HG02970 (cell line): ENCODE measurements at regions not wholly inside any gene's neighbourhood (a gene's known extent, or its start where the extent isn't known, plus 50 kb on each side); places are given as distances from the start of the nearest gene placed in this dataset.
"Not testable (repeated sequence)": the region's sequence is repeated elsewhere in the genome, so short reads cannot be mapped to it uniquely, and the experiment has no call there.

Source experiments
- ATAC-seq: cut with Tn5 transposase; IDR thresholded peaks from one replicate; pipeline ENCODE4 v1.9.1; 2021; ENCODE audit warnings: mild to moderate bottlenecking, moderate library complexity, moderate number of reproducible peaks; ENCODE audit not compliant: unreplicated experiment, low FRiP score

DNA sequence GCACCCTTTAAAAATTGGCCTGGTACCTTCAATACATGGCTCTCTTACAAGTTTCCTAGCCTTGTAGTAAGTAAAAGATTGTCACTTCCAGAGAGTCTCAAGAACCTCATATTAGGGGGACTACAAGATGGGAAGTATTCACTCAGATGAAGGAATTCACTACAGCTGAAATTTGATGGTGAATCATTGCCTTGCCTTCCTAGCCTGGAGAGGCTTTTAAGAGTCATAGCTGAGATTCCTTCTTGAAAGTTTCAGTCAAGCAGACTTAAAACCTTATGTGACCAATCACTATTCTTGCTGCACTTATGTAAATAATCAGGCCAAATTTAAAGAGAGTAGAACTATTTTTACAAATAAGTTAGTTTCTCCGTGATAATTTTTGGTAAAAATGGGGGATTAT is 451.6 kb downstream of the TRHDE start:
- no peak for ATAC-seq

DNA sequence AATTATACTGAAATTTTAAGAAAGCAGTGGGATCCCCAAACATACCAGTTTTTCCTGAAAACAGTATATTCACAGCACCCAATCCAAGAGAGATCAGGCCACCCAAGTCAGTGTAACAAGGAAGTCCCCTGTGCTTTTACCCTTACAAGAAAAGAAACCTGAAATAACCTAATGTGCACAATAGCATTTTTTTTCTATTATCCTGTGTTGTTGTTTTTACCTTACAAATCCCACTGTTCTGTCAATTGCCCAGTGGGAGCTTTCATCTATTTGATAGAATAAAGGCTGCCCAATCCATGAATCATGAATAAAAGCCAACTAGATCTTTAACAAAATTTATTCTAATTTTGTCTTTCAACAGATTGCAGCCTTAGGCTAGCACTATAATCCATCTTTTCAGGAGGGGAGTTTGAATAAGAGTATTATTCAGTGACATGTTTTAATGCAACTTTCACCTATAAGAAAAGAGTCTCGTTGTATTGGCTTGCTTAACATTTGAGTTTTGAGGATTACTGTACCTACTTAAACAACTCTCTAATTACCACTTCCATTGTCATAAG is 457.4 kb downstream of the TRHDE start:
- ATAC-seq: no peak

DNA sequence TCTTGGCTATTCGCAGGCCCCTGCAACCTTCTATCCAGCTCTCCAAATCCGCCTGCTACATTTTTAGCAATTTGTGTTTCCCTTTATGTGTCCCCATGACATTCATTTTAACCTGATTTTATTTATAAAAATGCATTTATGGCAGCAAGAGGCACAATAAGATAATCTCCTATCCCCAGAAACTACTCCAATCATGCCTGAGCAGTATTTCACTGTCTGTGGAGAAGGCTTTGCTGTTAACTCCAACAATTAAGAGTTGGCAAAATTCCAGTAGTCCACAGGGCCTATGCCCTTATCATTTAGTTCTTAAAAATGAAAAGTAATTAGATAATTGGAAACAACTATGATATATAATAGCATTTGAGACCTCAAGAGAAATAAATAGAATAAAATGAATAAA is 462.4 kb downstream of the TRHDE start:
- no peak for ATAC-seq

DNA sequence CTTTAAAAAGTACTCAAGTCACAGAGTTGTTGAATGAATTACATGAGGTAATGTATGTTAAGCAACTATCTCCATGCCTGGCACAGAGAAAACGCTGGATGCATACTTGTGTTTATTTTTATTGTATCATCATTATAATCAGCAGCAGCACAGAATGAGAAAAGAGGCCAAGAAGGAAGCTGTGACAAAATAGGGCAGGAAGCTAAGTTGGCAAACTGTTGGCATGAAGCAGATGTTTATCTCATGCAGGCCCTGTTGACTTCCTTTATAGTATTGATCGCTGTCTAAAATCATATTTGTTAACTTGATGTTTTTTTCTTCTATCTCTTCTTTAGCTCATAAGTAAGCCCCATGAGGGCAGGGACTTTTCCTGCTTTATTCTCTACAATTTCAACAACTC is 466.6 kb downstream of the TRHDE start:
- no peak for ATAC-seq

DNA sequence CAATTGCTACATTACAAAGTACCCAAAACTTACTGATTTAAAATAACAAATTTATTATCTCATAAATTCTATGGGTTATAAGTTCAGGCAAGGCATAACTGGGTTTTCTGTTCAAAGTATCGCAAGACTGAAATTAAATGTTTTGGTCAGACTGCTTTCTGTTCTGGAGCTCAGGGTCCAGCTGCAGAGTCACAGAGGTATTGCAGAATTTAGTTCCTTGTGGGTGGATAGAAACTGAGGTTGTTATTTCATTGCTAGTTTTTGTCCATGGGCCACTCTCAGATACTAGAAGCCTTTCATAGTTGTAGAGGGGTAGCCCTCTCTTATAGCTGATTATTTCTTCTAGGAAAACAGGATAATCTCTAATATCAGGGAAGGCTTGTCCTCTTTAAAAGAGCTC is 467.9 kb downstream of the TRHDE start:
- ATAC-seq: no peak

DNA sequence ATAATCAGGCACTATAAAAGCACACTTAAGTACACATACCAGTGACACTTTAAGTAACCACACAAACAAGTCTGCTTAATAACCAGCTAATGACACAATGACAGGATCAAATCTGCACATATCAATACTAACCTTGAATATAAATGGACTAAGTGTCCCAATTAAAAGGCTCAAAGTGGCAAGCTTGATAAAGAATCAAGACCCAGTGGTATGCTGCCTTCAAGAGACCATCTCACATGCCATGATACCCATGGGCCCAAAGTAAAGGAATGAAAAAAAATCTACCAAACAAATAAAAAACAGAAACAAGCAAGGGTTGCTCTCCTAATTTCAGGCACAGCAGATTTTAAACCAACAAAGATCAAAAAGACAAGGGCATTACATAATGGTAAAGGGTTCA is 470.4 kb downstream of the TRHDE start:
- ATAC-seq: no peak

DNA sequence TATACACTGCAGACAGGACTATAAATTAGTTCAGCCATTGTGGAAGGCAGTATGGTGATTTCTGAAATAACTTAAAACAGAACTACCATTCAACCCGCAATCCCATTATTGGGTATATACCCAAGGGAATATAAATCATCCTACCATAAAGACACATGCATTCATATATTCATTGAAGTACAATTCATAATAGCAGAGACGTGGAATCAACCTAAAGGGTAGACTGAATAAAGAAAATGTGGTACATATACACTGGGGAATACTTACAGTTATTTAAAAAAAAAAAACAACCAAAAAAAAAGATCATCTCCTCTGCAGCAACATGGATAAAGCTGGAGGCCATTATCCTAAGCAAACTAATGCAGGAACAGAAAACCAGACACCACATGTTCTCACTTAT is 473.9 kb downstream of the TRHDE start:
- ATAC-seq: no peak

DNA sequence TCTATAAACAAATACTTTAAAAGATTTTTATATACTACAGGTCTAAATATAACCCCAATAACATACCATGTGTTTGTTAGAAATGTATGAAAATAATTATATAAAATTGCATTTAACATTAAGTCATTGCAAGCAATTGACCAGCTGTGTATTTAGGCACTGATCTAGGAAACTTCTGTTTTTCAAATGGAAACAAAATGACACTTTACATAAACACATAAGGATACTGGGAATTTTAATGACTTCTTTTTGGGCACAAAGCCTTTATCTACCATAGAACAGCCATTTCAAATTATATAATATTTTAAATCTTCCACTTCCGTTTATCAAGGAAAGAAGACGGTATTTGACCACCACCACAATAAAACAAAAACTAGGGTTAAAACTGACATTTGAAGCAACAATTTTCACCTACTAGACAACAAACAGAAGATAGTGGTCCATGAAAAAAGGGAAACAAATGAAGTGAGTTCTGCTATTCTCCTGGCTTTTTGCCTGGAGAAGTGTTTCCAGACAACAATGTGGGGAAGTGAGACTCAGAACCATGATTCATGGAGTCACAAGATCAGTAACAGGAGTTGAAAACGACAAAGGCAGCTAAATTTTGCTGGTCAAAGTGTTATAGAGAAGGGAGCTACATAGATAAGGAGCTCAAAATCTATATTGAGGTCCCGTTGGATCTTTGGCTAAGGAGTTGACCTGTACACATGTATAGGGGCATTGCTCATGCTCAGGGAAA is 475.1 kb downstream of the TRHDE start:
- ATAC-seq: no peak

DNA sequence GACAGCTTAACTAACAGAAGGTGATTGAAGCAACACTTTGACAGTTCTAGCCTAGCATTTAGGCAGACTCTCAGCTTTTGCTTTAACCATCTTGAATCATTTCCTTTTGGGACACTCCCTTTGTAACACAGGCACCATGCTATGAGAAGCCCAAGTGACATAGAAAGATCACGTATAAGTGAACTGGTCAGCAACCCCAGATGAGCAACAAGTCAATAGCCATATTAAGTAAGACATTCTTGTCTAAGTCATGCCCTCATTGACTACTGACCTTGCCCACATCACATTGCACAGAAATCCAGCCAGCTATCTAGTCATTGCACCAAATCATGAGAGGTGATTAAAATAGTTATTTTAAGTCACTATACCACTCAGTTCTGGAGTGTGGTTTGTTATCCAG is 476.8 kb downstream of the TRHDE start:
- ATAC-seq: no peak

DNA sequence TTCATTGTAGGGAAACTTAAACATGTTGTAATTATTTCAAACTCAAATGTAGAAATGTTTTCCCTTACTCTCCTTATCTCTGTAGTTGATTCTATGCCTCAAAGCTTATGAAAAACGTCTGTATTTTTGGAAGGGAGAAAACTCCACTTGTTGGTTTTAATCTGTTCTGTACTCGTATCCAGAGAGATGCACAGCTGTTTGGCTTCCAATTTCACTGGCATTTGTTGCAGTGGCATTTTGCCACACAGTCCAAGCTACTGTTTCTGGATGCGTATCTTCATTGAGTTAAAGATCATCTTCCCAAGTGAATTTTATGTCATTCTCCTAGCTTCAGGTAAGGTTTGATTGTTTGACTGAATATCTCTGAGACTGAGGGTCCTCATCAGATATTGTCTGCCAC is 481.4 kb downstream of the TRHDE start:
- ATAC-seq: no peak

DNA sequence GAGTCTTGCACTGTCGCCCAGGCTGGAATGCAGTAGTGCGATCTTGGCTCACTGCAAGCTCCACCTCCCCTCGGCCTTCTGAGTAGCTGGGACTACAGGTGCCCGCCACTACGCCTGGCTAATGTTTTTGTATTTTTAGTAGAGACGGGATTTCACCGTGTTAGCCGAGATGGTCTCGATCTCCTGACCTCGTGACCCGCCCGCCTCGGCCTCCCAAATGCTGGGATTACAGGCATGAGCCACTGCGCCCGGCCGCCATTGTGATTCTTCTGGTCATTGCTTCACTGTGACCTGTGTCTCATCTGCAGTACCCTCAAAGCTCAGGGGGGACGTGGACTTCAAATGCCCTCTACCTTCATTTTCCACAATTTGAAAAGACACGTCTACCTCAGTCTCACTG is 481.9 kb downstream of the TRHDE start:
- not testable (repeated sequence) for ATAC-seq

DNA sequence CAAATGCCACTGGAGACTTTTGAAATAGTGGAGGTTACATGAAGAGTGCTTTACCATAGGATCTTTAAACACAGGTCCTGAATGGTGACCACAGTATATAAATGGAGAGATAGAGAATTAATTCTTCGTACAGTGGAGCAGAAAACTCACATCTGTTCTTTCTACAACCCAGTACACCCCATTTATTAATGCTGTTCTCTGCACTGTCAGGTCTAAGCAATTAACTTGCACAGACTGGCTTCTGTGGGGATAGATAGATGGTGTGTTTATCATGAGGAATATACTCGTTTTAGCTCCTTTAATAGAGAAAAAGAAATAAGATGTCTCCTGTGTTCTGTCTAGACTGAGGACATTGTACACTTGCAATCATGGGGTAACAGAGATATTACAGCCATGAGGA is 494.3 kb downstream of the TRHDE start:
- no peak for ATAC-seq

DNA sequence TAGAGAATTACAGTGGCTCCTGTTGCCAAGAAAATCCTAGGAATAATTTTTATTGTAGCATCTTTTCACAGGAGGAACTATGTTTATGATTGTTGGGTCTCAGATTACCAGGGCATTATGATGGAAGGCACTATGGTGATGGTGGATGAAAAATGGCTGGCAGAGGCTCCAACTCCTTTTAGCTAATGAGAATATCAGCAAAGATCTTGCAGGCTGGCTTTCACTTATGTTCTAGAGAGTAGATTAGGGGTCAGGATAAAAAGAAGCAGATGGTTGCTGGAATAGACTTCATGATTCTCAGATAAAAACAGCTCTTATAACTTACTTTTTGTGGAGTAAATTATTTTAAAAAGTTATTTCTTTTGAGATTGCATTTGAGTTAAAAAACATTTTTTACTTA is 501.9 kb downstream of the TRHDE start:
- ATAC-seq: no peak

DNA sequence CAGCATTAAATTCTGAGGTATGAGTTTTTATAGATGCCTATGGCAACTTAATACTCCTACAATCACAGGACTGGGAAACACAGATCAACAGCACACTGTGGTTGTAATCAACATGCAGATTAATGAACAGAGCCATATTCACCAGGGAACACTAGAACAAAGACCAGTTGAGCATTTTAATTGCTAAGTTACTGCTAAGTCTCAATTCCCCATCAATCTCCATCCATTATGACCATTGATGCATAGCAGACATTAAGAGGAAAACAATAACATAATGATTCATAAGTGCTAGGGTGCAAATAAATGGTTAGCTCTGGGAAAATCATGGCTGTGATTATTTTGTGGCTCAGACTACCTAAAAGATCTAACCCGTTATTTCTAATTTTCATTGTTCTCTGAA is 505.6 kb downstream of the TRHDE start:
- no peak for ATAC-seq

DNA sequence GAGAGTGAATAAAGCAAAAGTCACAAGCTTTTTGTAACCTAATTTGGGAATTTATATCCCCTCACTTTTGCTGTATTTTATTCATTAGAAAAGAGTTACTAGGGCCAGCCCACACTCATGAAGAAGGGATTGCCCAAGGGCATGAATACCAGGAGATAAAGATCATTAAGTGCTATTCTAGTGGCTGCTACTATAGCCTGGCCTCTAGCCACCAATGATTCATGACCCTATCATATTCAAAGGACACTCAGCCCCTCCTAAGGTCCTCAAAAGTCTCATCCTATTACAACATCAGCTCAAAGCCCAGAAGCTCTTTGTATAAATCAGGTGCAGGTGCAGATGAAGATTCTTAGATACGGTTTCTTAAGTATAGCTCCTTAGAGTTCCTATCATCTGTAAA is 518.1 kb downstream of the TRHDE start:
- no peak for ATAC-seq

DNA sequence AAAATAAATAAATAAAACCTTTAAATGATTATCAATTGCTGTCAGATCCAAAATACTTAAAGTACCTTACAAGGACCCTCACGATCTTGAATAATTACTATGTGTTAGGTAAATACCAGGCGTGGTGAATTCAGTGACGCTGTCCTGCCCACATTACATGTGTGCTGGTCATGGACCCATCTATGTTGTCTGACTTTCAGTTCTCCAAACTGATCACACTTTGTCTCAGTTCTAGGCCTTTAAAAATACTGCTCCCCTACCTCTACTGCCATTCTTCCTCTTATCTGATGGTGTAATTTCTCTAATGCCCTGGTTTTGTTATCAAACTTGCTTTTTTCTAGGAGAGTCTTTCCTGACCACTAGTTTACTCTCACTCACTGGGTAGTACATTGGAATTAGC is 520.7 kb downstream of the TRHDE start:
- ATAC-seq: no peak

DNA sequence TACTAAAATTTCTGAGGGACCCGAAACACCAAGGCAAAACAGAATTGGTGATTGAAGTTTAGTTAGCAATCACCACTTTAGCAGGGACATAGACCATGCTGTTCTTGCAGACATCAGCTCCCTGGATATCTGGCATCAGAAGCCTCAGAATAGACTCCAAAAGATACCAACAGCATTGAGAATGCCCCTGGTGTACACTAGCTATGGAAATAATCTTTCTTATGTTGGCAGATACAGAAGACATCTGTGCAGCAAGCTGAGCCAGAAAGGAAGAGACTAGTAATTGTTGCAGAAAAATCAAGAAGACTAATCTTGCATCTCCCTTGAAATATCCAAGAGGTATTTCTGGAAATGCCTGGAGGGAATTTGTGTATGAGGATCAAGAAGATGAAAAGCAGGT is 521.6 kb downstream of the TRHDE start:
- no peak for ATAC-seq

DNA sequence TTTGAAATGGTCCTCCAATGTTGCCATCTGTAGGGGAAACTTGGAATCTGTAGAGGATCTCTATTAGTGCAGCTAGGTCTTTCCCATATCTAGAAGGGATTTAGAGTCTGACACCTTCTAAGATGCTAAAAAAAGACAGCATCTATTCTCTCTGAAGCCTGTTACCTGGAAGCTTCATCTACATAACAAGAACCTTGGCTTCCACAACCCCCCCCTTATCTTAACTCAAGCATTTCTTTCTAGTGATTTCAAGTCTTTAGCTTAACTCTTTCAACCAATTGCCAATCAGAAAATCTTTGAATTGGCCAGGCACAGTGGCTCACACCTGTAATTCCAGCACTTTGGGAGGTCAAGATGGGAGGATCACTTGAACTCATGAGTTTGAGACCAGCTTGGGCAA is 543.3 kb downstream of the TRHDE start:
- ATAC-seq: no peak

DNA sequence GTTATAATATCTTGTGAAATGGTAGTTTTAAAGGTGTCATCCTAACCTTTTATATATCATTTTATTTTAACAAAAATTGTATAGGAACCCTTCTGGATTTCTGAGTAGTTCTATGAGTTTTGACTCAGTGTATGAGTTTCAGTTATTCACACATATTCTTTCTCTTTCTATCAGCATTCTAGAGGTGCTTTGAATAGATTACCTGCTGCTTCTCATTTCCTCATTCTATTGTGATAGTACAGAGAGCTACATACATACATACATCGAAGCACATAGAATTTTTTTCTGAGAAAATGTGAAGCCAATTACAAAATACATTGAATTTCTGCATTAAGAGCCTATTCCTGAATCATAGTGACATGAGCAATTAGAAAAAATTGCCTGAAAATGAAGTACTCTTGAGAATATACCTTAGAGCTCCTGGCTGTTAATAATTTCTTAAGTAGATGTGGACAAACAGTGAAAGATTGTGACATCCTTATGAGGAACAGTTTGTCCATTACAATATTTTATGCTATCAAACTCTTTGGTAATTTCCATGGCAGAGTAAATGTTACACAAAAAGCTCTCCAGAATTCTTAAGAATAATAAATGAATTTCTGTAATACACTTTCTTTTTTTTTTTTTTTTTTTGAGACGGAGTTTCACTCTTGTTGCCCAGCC is 556.6 kb downstream of the TRHDE start:
- no peak for ATAC-seq

DNA sequence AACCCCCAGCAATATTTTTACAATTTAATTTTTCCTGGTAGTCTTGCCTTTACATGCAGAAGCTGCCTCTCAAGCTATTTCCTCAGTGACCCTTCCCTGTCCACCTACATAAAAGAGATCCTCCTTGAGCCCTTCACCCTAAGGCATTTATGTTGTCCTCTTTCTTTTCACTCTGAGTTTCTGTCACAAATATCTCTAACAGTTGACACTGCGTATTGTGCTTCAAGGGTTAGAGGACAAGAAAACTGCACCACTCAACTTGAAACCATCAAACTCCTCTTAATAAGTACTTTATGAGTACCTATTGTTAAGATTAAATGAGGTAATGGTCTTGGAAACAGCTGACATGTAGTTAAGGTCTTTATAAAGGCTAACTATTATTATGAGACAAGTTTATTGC is 557.7 kb downstream of the TRHDE start:
- no peak for ATAC-seq

DNA sequence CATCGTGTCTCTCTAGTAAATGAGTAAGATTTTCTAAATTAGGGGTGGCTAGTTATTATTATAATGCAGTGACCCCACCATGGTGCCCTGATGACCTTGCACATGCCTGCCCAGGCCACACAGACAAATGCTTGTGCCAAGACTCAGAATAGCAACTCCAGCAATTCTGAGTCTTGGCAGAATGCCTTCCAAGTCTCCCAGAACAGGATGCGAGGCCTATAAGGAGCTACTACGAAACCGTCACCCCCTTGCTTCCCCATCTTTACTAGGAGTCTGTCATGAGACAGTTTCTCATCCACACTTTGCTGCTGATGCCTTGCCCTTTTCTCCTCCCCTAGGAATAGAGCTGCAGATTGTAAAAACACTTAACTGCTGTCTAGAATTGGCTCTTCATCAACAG is 559.9 kb downstream of the TRHDE start:
- ATAC-seq: no peak

DNA sequence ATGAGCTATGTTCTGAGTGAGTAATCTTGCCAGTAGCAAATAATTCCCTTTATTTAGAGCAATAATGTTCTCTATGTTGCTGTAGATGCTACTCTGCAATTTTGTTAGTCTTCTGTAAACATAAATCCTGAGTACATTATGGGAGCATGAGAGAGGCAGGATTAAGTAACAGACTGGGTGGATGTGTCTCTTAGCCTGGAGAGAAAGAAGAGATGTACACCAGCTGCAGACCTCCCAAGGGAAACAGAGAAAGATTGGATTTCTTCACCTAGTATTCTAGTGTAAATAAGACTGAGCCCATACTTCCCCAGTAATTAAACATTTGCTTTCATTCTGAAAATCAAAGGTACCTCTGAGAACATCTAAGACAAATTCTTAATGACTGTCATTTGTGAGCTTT is 564.0 kb downstream of the TRHDE start:
- no peak for ATAC-seq
